GM19328 (cell line): ENCODE measurements at regions not wholly inside any gene's neighbourhood (a gene's known extent, or its start where the extent isn't known, plus 50 kb on each side); places are given as distances from the start of the nearest gene placed in this dataset.
"Not testable (repeated sequence)": the region's sequence is repeated elsewhere in the genome, so short reads cannot be mapped to it uniquely, and the experiment has no call there.

Source experiments
- ATAC-seq: cut with Tn5 transposase; IDR thresholded peaks from one replicate; pipeline ENCODE4 v1.9.1; 2021; ENCODE audit warnings: mild to moderate bottlenecking, moderate library complexity; ENCODE audit not compliant: unreplicated experiment

DNA sequence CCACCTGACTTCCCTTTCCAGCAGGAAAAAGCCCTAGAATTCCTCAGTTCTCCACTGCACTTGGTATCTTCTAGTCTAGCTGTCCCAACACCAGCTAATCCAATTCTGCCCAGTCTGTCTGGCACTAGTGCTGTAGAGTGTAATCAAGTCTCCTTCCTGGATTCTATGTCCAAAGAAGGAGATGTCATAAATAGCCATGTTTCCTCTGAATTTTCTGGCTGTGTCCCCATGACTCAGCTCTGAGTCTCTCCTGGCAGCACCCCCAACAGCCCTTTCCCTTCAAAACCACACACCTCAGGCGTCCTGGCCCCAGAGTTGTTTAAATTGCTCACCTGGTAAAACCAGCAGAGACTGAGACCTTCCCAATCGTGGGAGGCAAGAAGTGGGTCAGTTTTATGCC, 197.2 kb downstream of the GRXCR1 start:
- no peak for ATAC-seq

DNA sequence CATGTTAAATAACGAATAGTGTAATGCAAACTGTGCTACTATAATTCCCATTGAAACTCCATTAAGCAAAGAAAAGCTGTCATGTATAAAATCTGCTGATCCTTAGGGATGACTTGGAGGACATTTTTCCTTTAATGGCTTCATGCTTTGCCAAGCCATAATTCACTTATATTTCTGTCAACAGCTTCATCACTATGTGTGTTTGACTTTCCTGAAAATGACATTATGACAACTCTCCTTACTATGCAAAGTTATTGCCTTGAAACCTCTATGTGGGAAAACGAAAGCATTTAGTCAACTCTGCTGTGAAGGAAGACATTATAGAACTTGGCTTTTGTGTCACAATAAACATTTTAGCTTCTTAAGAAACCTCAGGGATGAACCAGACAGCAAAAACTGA, 210.5 kb downstream of the GRXCR1 start:
- ATAC-seq: no peak

DNA sequence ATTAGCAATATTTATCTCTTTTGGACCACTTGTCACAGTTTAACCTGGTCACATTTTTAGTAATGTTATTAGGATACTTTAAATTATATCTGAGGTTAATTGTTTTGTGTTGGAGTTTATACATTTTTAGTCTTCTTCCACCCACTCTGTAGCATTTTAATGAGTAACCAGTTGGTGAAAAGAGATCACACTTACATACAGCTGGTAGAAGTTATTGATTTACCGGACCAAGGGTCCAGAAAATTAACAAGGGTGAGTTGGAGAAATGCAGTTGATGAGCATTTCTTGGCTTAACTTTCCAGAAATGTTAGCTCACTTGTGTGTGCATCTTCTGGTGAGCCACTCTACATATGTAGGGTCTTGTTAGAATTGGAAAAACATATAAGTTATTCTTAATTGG, 219.6 kb downstream of the GRXCR1 start:
- ATAC-seq: no peak

DNA sequence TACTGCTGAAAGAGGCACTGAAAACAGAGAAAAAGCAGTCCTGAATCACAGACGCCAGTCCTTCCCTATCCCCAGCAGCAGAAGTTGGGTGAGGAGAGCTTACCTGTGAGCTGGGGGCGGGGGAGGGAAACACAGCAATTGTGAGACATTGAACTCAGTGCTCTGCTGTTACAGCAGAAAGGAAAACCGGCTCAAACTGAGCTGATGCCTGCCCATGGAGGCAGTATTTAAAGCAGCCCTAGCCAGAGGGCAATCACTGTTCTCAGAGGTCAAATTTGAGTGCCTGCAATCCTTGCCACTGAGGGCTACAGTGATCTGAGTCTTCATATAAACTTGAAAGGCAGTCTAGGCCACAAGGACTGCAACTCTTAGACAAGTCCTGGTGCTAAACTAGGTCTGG, 220.7 kb downstream of the GRXCR1 start:
- no peak for ATAC-seq

DNA sequence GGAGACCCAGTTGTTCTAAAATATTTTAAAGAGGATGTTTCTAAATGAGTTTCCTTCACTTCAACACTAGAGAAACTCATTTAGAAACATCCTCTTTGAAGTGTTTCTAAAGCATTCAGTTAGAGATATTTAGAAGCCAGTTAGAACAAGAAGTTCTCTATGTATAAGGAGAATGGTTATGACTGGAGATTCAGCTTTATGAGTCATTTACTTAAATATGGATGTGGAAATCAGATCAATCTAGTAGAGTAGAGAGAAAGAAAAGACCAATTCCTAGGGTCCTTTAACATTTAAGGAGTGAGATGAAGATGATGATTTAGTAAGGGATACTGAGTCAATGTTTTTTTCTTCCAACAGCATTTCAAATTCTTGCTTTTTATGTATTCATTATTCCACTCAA, 234.1 kb downstream of the GRXCR1 start:
- ATAC-seq: no peak

DNA sequence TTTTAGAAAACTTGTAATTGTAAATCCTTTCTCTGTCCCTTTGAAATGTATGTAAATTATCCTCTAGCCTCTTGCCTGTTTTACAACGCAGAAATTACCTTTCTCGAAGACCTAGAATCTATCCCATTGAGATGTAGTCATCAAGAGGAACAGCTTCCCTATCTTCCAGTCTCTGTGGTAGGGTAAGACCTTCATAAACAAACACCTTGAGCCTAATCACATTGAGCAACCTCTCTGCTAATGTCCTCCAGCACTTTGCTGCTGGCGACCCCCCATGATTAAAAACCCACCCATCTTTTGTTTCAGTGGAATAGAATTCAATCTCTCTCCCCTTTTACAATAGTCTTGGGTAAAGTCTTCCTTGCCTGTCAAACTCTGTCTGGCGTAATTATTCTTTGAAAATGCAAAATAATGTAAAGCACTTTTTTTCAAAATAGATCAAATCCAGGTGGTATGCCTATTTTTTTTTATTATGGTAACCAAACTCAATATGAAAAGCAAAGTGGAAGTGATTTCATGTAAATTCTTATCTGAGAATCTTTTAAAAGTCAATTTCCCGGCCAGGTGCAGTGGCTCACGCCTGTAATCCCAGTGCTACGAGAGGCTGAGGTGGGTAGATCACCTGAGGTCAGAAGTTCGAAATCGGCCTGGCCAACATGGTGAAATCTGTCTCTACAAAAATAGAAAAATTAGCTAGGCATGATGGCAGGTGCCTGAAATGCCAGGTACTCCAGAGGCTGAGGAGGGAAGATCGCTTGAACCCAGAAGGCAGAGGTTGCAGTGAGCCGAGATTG, 237.9 kb downstream of the GRXCR1 start:
- ATAC-seq: no peak

DNA sequence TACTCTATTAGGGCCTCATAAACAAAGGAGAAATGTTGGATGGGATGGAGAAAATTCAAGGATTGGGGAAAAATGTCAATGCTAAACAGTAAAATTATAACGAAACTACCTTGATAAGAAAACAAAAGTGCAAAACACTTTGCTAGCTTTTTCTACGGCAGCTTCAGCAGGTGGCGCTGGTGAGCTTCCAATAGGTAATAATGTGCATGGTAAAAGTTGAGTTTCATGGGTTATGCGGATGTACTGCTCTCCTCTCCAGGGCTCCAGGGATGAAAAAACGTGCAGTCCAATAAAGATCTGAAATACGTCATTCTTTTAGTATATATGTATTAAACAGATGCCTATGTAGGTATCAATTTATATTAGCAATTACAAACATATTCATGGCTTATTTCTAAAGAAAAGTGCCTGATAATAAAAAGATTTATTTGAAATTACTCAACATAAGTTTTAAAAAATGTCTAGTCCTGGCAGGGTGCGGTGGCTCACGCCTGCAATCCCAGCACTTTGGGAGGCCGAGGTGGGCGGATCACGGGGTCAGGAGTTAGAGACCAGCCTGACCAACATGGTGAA, 239.6 kb downstream of the GRXCR1 start:
- ATAC-seq: no peak

DNA sequence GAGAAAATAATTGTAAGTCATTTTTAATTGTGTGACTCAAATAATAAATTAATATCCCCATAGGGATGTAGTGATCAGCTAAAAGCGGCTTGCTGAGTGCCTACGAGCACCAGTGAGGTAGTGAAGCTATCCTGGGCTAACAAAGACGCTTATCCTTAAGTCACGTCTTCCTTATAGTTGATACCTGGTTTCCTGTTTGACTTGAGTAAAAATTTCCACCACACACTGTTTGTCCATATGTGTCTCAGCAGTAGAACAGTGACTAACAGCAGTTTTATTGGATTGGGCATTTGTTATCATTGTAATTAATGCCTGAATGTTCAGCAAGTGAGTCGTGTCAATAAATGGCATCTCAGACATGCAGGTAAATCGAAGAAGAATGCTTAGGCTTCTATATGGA, 241.1 kb downstream of the GRXCR1 start:
- no peak for ATAC-seq

DNA sequence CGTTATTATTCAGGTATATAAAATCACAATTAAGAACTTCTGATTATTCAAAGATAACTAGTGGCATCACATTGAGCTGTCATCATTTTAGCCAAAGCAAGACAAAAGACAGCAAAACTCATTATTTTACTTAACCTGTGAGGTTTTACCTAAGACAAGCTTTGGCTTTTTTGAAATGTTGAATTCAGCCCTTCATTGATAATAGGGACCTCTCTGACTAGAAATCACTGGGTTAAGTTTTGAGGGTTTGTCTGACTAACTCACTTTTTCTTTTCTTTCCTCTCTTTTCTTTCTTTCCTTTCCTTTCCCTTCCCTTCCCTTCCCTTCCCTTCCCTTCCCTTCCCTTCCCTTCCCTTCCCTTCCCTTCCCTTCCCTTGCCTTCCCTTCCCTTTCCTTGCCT, 244.2 kb downstream of the GRXCR1 start:
- ATAC-seq: no peak

DNA sequence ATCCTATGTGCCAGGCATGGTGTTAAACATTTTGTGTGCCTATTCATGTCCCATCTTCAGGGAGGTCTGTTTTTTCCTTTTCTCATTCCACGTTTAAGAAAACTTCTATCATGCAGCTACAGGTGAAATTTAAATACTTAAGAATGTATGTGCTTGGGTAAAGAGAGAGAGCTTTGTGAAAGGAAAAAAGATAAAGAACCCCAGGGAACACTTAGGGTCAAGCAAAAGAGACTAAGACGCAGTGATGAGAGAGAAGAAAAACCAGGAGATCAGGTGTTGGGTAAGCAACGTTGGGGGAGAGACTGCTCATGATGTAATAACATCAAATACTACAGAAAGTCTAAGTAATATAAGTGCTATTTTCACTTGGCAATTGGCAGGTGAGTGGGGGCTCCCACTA, 253.7 kb downstream of the GRXCR1 start:
- ATAC-seq: no peak

DNA sequence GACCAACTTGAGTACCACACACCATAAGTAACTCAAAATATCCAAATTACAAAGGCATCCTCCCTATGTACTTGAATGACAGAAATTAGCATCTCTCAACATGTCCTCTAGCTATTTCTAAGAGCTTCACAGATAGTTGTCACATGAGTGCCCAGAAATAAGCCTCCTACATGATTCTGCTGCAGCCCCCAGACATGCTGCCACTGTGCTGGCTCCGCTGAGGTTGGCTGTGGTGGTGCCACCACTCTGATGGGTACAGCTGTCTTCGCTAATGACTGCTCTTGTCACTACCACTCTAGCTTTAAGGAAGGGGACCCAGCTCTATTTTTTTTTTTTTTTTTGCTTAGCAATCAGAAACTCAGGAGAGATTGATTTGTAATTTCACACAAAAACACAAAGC, 256.0 kb downstream of the GRXCR1 start:
- no peak for ATAC-seq

DNA sequence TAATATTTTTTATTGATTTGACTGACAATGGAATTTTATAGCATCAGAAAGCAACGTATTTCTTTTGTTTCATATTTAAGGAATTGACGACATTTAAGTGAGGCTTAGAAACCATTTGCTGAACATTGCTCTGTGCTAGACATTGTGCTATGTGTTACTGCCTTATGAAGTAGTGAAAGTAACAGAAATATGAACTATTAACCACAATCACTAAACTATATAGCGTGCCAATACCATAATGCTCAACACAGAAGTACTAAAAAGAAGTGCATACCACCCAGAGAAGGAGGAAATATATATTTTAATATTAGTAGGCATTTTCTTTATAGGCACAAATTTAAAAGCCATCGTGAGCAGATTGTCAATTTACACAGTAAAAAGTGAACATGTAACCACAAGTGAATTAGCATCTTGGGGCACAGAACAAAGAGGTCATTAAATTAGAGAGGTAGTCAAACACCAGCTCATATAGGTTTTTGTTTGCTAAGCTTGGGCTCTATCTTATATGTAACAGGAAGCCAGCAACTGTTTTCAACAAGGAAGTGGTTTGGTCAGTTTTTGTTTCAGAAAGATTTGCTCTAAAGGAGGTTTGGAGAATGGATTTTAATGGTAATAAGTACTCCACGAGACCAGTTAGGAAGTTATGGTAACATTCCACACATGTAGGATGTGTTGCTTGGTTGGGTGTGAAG, 270.7 kb downstream of the GRXCR1 start:
- ATAC-seq: no peak

DNA sequence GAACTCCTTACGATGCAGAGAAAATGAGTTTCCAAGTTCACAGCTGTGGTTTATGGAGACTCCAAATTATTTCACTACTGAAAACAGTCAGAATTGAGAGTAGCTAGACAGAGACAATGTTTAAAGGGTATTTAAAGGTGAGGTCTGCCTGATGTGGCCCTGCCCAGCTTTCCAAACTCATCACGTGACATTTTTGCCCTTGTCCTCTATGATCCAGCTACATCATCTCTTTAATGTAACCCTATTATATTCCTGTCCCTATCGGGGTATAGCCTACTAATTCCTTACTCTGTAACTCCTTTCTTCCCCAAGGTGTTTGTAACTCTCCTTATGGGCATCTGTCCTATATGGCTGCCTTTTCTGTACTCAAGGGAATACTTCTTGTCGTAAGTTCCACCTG, 297.2 kb downstream of the GRXCR1 start:
- no peak for ATAC-seq

DNA sequence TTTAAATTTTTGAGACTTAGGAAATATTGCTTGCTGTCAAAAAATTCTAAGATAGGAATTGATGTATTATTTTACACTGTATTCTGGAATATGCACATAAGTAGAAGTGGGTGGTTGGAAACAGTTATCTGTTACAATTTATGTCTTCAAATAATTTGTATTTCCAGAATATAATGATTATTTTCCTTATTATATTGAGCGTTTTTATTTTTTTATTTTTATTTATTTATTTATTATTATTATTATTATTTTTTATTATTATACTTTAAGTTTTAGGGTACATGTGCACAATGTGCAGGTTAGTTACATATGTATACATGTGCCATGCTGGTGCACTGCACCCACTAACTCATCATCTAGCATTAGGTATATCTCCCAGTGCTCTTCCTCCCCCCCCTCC, 320.1 kb downstream of the GRXCR1 start:
- not testable (repeated sequence) for ATAC-seq

DNA sequence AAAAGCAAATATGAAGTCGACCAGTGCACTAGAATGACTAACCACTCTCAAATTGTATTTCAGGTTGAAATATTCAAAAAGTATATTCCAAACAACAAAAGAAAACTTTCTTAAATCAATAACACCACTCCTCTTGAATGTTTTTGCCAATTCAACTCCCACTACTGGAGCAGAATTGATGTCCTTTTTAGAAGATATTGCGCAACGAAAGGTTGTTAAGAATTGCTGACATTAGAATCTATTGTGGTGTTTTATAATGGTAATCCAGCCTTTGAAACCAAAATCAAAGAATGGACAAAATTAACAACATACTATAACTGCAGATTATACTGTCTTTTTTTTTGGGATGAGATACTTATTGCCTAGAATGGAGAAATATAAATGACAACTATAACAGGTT, 331.3 kb downstream of the GRXCR1 start:
- ATAC-seq: no peak

DNA sequence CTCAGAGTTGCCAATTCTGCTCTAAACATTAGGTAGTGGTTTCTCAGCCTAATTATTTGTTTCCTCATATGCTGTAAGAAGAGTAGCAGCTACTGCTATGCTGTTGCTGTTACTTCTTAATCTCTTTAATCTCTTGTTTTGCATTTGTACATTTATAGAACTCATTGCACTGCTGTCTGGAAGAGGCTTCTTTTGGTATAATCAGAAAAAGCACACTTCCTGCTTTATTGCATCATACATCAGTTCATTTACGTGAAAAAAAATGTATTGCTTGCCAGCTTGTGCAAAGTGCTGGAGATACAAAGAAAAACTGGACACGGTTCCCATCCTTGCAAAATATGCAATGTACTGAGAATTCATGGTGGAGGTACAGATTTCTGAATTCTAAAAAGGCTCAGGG, 332.0 kb downstream of the GRXCR1 start:
- ATAC-seq: no peak

DNA sequence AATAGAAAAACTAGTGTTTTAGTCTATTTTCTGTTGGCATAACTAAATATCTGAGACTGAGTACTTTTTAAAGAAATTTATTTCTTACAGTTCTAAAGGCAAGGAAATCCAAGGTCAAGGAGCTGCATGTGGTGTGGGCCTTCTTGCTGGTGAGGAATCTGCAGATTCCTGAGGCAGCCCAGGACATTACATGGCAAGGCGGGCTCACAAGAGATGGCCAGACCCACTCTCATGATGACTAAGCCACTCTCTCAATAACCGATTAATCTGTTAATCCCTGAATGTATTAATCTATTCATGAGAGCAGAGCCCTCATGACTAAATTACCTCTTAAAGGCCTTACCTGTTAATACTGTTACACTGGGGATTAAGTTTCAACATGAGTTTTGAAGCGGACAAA, 340.8 kb downstream of the GRXCR1 start:
- no peak for ATAC-seq

DNA sequence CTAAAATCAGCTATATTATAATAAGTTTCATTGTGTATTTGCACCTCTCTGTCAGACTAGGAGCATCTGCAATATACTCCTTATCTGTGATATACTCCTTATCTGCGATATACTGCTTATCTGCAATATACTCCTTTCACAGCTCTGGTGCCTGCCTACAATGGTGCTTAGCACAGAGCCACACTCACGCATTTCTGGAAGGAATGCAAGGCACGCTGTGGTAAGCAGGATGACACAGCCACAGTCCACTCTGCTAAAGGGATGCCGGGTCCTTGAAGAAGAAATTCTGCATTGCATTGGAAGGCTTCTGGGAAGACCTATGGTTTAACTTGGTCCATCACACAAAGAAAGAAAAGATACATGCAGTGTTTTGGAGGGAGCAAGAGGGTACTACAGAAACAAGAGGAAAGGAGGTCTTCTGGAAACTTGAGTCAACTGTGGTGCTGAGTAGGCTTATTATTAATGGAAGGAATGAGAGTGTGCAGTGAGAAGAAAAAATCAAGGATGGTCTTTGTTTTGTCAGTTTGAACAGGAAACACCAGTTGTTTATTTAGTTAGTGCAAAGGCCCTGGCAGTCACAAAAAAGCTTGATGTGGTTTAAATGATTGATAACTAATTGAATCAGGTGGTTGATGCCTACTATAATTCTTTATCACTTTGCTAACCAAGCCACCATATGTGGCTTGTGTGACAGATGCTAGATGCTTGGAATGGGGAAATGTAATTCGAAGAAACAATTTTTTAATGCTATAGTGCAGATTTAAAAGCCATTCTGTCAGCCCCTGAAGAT, 342.3 kb downstream of the GRXCR1 start:
- ATAC-seq: no peak

DNA sequence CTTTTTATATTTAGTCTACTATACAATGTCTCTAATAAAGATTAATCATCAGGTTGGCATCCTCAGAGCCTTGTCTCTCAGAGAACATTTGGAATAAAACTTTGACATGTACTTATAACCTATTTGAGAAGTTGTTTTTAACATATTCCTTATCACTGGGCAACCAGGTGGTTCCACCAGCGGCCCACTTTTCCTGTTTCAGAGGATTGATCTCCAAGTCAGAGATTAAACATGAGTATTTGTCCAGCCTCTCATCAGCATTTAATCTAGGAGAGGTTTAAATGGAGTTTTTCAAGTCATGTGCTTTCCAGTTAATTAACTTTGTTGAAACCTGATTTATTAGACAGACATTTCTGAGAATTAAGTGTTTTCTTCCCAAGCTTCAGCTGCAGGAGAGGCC, 345.5 kb downstream of the GRXCR1 start:
- no peak for ATAC-seq

DNA sequence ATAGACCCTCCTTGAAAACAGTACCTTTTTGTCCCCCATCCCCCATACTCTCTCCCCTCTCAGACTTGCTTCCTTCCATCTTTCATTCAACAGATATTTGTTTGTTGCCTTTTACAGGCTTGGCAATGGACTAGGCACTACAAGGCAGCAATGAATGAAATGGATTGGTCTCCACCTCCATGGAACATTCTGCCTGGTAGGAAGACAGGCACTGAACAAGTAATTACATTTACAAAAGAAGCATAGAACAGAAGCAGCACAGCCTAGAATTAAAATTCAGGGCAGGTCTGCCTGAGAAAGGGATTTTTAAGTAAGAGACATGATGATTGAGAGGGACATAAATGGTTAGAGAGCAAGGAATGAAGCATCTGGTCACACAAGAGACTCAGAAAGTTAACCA, 346.1 kb downstream of the GRXCR1 start:
- ATAC-seq: no peak

DNA sequence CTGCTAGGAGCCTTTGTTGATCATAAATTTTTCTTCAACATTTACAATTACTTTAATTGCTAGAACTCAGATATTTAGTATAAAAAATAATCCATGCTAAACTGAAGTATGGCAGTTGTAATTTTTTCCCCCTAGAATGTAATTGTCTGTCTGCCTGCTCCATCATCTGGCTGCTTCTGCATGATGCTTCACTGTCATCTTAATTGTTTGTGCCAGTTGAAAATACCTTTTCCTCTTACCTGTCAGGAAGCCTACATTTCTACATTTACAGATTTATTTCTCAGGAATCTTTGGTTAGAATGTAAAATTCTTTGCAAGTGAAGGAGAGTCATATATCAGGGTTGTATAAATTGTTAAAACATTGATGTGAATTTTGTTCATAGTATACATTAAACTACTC, 348.6 kb downstream of the GRXCR1 start:
- no peak for ATAC-seq

DNA sequence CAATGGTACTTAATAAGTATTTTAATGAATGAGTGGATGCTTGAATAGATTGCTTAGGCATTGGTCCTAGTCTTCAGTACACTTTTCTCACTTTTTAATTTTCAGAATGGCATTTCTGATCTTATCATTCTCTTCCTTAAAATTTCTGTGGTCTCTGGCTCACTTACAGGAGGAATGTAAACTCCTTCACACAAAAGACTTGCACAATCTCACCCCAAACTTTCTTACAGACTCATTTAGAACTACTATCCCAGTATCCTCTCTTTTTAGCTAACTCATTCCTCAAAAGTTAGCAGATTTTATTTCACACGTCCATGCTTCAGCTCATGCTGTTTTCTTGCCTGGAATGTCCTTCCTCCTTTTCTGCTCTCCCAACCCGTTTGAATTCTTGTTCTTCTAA, 350.1 kb downstream of the GRXCR1 start:
- ATAC-seq: no peak
